ENCODE measurements at regions not wholly inside any gene's neighbourhood (a gene's known extent, or its start where the extent isn't known, plus 50 kb on each side); places are given as distances from the start of the nearest gene placed in this dataset.
"Not testable (repeated sequence)": the region's sequence is repeated elsewhere in the genome, so short reads cannot be mapped to it uniquely, and the experiment has no call there.

- no peak for DNase-seq
Measured at GRCh38 chr12:66733321-66733720, 54.4 kb upstream of the GRIP1 start.

GRCh38 chr12:66733839-66734238 is 55.0 kb upstream of the GRIP1 start:
- no peak for DNase-seq

- DNase-seq: no peak
Measured at GRCh38 chr12:66735275-66735674, 56.4 kb upstream of the GRIP1 start.

- no peak for DNase-seq
Measured at GRCh38 chr12:66736931-66737330, 58.1 kb upstream of the GRIP1 start.

- DNase-seq: no peak
Measured at GRCh38 chr12:66739266-66739665, 60.4 kb upstream of the GRIP1 start.

- no peak for DNase-seq
Measured at GRCh38 chr12:66739940-66740651, 61.2 kb upstream of the GRIP1 start.

- no peak for DNase-seq
Measured at GRCh38 chr12:66740732-66741131, 61.9 kb upstream of the GRIP1 start.

GRCh38 chr12:66741919-66742318 is 63.0 kb upstream of the GRIP1 start:
- DNase-seq: no peak

- no peak for DNase-seq
Measured at GRCh38 chr12:66742508-66743367, 63.9 kb upstream of the GRIP1 start.

GRCh38 chr12:66744461-66744860 is 65.6 kb upstream of the GRIP1 start:
- no peak for DNase-seq

GRCh38 chr12:66744956-66745383 is 66.1 kb upstream of the GRIP1 start:
- DNase-seq: no peak

GRCh38 chr12:66746489-66747201 is 67.8 kb upstream of the GRIP1 start:
- no peak for DNase-seq

GRCh38 chr12:66751432-66752113 is 72.7 kb upstream of the GRIP1 start:
- no peak for DNase-seq

GRCh38 chr12:66753810-66754209 is 74.9 kb upstream of the GRIP1 start:
- no peak for DNase-seq

- no peak for DNase-seq
Measured at GRCh38 chr12:66755727-66756395, 77.0 kb upstream of the GRIP1 start.

GRCh38 chr12:66756631-66757030 is 77.8 kb upstream of the GRIP1 start:
- DNase-seq: no peak

GRCh38 chr12:66760122-66760521 is 81.2 kb upstream of the GRIP1 start:
- not testable (repeated sequence) for DNase-seq

GRCh38 chr12:66763467-66763866 is 84.6 kb upstream of the GRIP1 start:
- DNase-seq: no peak

GRCh38 chr12:66765204-66765603 is 86.3 kb upstream of the GRIP1 start:
- DNase-seq: no peak

- no peak for DNase-seq
Measured at GRCh38 chr12:66767536-66767935, 88.7 kb upstream of the GRIP1 start.

- DNase-seq: no peak
Measured at GRCh38 chr12:66768293-66768692, 89.4 kb upstream of the GRIP1 start.

- no peak for DNase-seq
Measured at GRCh38 chr12:66774929-66775328, 96.1 kb upstream of the GRIP1 start.
